ENCODE measurements at regions not wholly inside any gene's neighbourhood (a gene's known extent, or its start where the extent isn't known, plus 50 kb on each side); places are given as distances from the start of the nearest gene placed in this dataset.

- TF ChIP-seq CTCF (IDR thresholded peaks at IDR 0.05 in 2 of 3, conservative IDR thresholded peaks at IDR 0.05 in 1 of 3; ENCODE audit: control insufficient read depth in 2 of 3, extremely low read depth in 1 of 3, insufficient read depth in 1 of 3, low read depth in 3 of 3, low read length in 3 of 3) = no peak
- TF ChIP-seq HDGF (IDR thresholded peaks at IDR 0.05) = no peak
- no peak for TF ChIP-seq EZH2 (IDR thresholded peaks at IDR 0.05; ENCODE audit: borderline replicate concordance, control insufficient read depth, low read depth, low read length)
These were observed 94.3 kb upstream of the ASIC2 start for GRCh38 chr17:33387406-33387805.

Data from GM12878 (cell line).